ENCODE measurements at regions not wholly inside any gene's neighbourhood (a gene's known extent, or its start where the extent isn't known, plus 50 kb on each side); places are given as distances from the start of the nearest gene placed in this dataset.

GRCh38 chr4:57607566-57608180, 497.5 kb upstream of the IGFBP7 start:
- DNase-seq (ENCODE audit: low spot score) (no peak), ATAC-seq (ENCODE audit: insufficient number of reproducible peaks, low FRiP score, low read depth) (no peak)
- Histone ChIP-seq H3K36me3 (no peaks in the 10 kb centered on the region), H3K4me3 (no peak overlapping the region), H3K9me3 (no peaks in the 10 kb centered on the region), H3K27me3 (replicated peaks; ENCODE audit: insufficient read depth) (no peaks in the 10 kb centered on the region), H3K4me1 (ENCODE audit: control insufficient read depth in 1 of 2, low read depth in 2 of 2) (no peaks in the 10 kb centered on the region), H3K27ac (no peak overlapping the region)
- no peak for TF ChIP-seq CTCF (IDR thresholded peaks at IDR 0.05)

- DNase-seq (ENCODE audit: low spot score) (no peak), ATAC-seq (ENCODE audit: insufficient number of reproducible peaks, low FRiP score, low read depth) (no peak)
- no peak for TF ChIP-seq CTCF (IDR thresholded peaks at IDR 0.05)
Measured at GRCh38 chr4:57605376-57605775, 495.2 kb upstream of the IGFBP7 start.

DNA sequence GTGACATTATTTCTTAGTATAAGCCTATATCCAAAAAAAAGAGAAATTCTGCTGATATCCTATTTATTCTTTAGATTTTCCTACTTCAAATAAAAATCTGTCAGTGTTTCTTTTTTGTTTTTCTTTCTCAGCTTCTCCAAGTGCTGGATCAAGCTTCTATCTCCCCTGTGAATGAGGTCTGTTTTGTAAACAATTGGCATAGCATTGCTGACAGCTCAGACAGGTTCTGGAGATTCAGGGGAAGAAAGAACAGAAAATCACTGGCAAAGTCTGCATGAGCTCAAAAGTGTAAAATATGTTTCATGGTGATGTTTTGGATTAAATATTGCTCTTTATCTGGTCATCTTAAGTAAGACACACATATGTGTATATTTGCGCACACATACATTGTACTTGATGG, 492.0 kb upstream of the IGFBP7 start:
- Histone ChIP-seq H3K27me3 (replicated peaks; ENCODE audit: insufficient read depth) (no peaks in the 10 kb centered on the region), H3K4me1 (ENCODE audit: control insufficient read depth in 1 of 2, low read depth in 2 of 2) (no peaks in the 10 kb centered on the region), H3K9me3 (no peaks in the 10 kb centered on the region), H3K4me3 (no peak overlapping the region), H3K27ac (no peak overlapping the region), H3K36me3 (no peaks in the 10 kb centered on the region)
- DNase-seq (ENCODE audit: low spot score) = no peak
- ATAC-seq (ENCODE audit: insufficient number of reproducible peaks, low FRiP score, low read depth) = no peak
- TF ChIP-seq CTCF (IDR thresholded peaks at IDR 0.05) = no peak

More at GRCh38 chr4:57605376-57605775, 495.2 kb upstream of the IGFBP7 start:
- Histone ChIP-seq H3K4me1 (ENCODE audit: control insufficient read depth in 1 of 2, low read depth in 2 of 2) (no peaks in the 10 kb centered on the region), H3K4me3 (no peak overlapping the region), H3K9me3 (no peaks in the 10 kb centered on the region), H3K27me3 (replicated peaks; ENCODE audit: insufficient read depth) (no peaks in the 10 kb centered on the region), H3K36me3 (no peaks in the 10 kb centered on the region), H3K27ac (no peak overlapping the region)

- H3K27ac ChIP-seq = no peak overlapping the region
- H3K4me3 ChIP-seq = no peak overlapping the region
- DNase-seq (ENCODE audit: low spot score) (no peak), ATAC-seq (ENCODE audit: insufficient number of reproducible peaks, low FRiP score, low read depth) (no peak)
- no peaks in the 10 kb centered on the region for H3K9me3 ChIP-seq
- no peaks in the 10 kb centered on the region for H3K36me3 ChIP-seq
- H3K4me1 ChIP-seq (ENCODE audit: control insufficient read depth in 1 of 2, low read depth in 2 of 2) = no peaks in the 10 kb centered on the region
- no peaks in the 10 kb centered on the region for H3K27me3 ChIP-seq (replicated peaks; ENCODE audit: insufficient read depth)
- TF ChIP-seq CTCF (IDR thresholded peaks at IDR 0.05) = no peak
Measured at GRCh38 chr4:57591073-57591472, 480.9 kb upstream of the IGFBP7 start.

- no peaks in the 10 kb centered on the region for H3K9me3 ChIP-seq
- ATAC-seq (ENCODE audit: insufficient number of reproducible peaks, low FRiP score, low read depth) (no peak), DNase-seq (ENCODE audit: low spot score) (no peak)
- H3K4me1 ChIP-seq (ENCODE audit: control insufficient read depth in 1 of 2, low read depth in 2 of 2) = no peaks in the 10 kb centered on the region
- no peaks in the 10 kb centered on the region for H3K36me3 ChIP-seq
- no peak for TF ChIP-seq CTCF (IDR thresholded peaks at IDR 0.05)
- H3K4me3 ChIP-seq = no peak overlapping the region
- no peaks in the 10 kb centered on the region for H3K27me3 ChIP-seq (replicated peaks; ENCODE audit: insufficient read depth)
- no peak overlapping the region for H3K27ac ChIP-seq
Measured at GRCh38 chr4:57588557-57588956, 478.4 kb upstream of the IGFBP7 start.

All from thoracic aorta (tissue), 2 donors.